ENCODE measurements at regions not wholly inside any gene's neighbourhood (a gene's known extent, or its start where the extent isn't known, plus 50 kb on each side); places are given as distances from the start of the nearest gene placed in this dataset.

GRCh38 chr7:80047032-80047431 lies 87.6 kb upstream of the GNAI1 start:
- intact Hi-C loops (cut with DNase I), result no loop called here

GRCh38 chr7:80044796-80045195 lies 89.8 kb upstream of the GNAI1 start:
- no peaks in the 10 kb centered on the region for H3K9me3 ChIP-seq
- H3K27ac ChIP-seq, result no peak overlapping the region
- H3K4me3 ChIP-seq, result no peak overlapping the region
- no peaks in the 10 kb centered on the region for H3K36me3 ChIP-seq
- no peaks in the 10 kb centered on the region for H3K27me3 ChIP-seq
- DNase-seq (ENCODE audit: low spot score in 2 of 2), result no peak
- TF ChIP-seq CTCF (IDR thresholded peaks at IDR 0.05), result no peak
- H3K4me1 ChIP-seq, result no peaks in the 10 kb centered on the region
- intact Hi-C loops (cut with DNase I), result no loop called here

More at GRCh38 chr7:80047032-80047431, 87.6 kb upstream of the GNAI1 start:
- H3K9me3 ChIP-seq, result no peaks in the 10 kb centered on the region
- TF ChIP-seq CTCF (IDR thresholded peaks at IDR 0.05), result no peak
- no peaks in the 10 kb centered on the region for H3K36me3 ChIP-seq
- H3K27me3 ChIP-seq, result no peaks in the 10 kb centered on the region
- DNase-seq (ENCODE audit: low spot score in 2 of 2), result no peak
- no peaks in the 10 kb centered on the region for H3K4me1 ChIP-seq
- H3K4me3 ChIP-seq, result no peak overlapping the region
- no peak overlapping the region for H3K27ac ChIP-seq

GRCh38 chr7:80040752-80041151 lies 93.9 kb upstream of the GNAI1 start:
- Histone ChIP-seq H3K4me1 (no peaks in the 10 kb centered on the region), H3K27me3 (no peaks in the 10 kb centered on the region), H3K36me3 (no peaks in the 10 kb centered on the region), H3K9me3 (no peaks in the 10 kb centered on the region), H3K4me3 (no peak overlapping the region), H3K27ac (no peak overlapping the region)
- intact Hi-C loops (cut with DNase I), result no loop called here
- TF ChIP-seq CTCF (IDR thresholded peaks at IDR 0.05), result no peak
- no peak for DNase-seq (ENCODE audit: low spot score in 2 of 2)

- Histone ChIP-seq H3K4me3 (no peak overlapping the region), H3K9me3 (no peaks in the 10 kb centered on the region), H3K4me1 (no peaks in the 10 kb centered on the region), H3K27ac (no peak overlapping the region), H3K36me3 (no peaks in the 10 kb centered on the region), H3K27me3 (no peaks in the 10 kb centered on the region)
- TF ChIP-seq CTCF (IDR thresholded peaks at IDR 0.05), result no peak
- intact Hi-C loops (cut with DNase I), result no loop called here
- no peak for DNase-seq (ENCODE audit: low spot score in 2 of 2)
Measured at GRCh38 chr7:80040335-80040734, 94.3 kb upstream of the GNAI1 start.

GRCh38 chr7:80039251-80039884 lies 95.3 kb upstream of the GNAI1 start:
- no peaks in the 10 kb centered on the region for H3K27me3 ChIP-seq
- no peak overlapping the region for H3K27ac ChIP-seq
- no peak for DNase-seq (ENCODE audit: low spot score in 2 of 2)
- intact Hi-C loops (cut with DNase I), result no loop called here
- no peak overlapping the region for H3K4me3 ChIP-seq
- no peak for TF ChIP-seq CTCF (IDR thresholded peaks at IDR 0.05)
- no peaks in the 10 kb centered on the region for H3K9me3 ChIP-seq
- no peaks in the 10 kb centered on the region for H3K36me3 ChIP-seq
- no peaks in the 10 kb centered on the region for H3K4me1 ChIP-seq

GRCh38 chr7:80037689-80038088 lies 96.9 kb upstream of the GNAI1 start:
- intact Hi-C loops (cut with DNase I), result no loop called here
- TF ChIP-seq CTCF (IDR thresholded peaks at IDR 0.05), result no peak
- DNase-seq (ENCODE audit: low spot score in 2 of 2), result no peak
- no peaks in the 10 kb centered on the region for H3K27me3 ChIP-seq
- H3K4me3 ChIP-seq, result no peak overlapping the region
- no peaks in the 10 kb centered on the region for H3K36me3 ChIP-seq
- H3K27ac ChIP-seq, result no peak overlapping the region
- H3K4me1 ChIP-seq, result no peaks in the 10 kb centered on the region
- H3K9me3 ChIP-seq, result no peaks in the 10 kb centered on the region

All from ascending aorta (tissue), 2 donors.